Fibroblast of skin of left quadriceps (primary cell): ENCODE measurements at regions not wholly inside any gene's neighbourhood (a gene's known extent, or its start where the extent isn't known, plus 50 kb on each side); places are given as distances from the start of the nearest gene placed in this dataset.

Experiments used
- DNase-seq, 2 experiments: peaks; one replicate each; pipeline ENCODE4 v3.0.0-alpha.2; 2013; ENCODE audit warnings: low read depth in 2 of 2

DNA sequence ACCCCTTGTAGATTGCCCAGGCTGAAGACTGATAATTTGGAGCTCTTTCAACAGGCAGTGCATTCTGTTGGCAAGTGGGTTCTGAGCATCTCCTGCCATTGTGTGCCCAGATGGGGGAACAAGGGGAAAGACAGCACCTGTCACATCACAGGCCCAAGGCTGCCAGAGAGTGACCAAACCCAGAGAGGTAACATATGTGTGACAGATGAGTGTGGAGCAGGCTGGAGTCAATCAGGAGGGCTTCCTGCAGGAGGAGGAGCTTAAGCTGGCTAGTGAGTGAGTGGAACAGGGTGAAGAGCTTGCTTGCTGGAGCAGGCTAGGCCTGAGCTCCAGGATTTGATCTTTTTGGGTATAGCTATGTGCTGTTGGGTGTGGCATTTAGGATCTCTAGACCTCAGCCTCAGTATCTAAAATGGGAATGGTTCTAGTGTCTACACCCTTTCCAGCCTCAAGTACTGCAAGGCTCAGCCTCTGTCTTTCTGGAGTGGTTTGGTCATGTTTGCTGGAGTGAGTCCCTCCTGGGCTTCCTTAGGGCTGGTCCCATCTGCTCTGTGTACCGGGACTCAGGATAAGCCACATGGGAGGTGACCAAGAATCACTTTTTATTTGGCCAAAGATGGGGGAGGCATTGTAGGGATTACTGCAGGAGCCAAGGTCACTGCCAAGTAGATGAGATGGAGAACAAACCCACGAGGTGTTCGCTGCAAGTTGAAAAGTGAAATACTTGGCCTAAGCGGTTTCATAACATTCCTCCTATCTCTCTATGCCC lies 152.4 kb upstream of the TSHZ3 start:
- no peak for DNase-seq

DNA sequence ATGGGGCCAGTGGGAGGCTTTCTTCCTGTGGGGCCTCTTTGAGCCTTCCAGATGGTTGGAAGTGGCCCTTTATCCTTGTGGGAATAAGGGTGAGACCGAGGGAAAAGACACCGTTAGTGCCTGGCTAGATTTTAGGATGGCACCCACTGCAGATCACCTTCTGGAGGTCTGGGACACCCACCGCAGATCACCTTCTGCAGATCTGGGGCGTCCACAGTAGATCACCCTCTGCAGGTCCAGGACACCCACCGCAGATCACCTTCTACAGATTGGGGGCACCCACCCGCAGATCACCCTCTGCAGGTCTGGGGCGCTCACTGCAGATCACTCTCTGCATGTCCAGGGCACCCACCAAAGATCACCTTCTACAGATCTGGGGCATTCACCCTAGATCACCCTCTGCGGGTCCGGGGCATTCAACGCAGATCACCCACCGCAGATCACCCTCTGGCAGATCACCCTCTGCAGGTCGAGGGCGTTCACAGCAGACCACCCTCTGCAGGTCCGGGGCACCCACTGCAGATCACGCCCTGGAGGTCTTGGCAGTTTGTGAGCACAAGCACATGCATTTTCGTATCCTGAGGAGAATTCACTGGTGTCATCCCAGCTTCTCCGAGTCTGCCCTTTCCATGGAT lies 153.4 kb upstream of the TSHZ3 start:
- DNase-seq = no peak

DNA sequence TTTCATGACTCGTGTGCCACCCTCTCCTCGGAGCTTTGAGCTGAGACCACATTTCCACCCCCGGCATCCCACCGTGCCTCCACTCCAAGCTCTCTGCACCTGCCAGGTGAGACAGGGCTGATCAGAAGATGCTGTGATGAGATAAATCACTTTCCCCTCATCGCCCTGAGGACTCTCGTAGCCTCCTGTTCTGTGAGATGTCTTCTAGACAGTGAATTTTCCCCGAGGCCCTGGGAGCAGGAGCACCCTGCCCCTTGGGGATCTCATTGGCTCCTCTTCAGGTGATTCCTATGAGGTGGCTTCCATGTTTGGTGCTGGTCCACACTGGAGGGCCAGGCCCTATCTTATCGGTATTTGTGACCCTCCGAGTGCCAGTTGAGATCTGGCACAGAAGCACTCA lies 154.0 kb upstream of the TSHZ3 start:
- DNase-seq = no peak

- no peak for DNase-seq
Observed at GRCh38 chr19:31504221-31504620, 155.0 kb upstream of the TSHZ3 start.

- no peak for DNase-seq
Observed at GRCh38 chr19:31505596-31505910, 156.3 kb upstream of the TSHZ3 start.

DNA sequence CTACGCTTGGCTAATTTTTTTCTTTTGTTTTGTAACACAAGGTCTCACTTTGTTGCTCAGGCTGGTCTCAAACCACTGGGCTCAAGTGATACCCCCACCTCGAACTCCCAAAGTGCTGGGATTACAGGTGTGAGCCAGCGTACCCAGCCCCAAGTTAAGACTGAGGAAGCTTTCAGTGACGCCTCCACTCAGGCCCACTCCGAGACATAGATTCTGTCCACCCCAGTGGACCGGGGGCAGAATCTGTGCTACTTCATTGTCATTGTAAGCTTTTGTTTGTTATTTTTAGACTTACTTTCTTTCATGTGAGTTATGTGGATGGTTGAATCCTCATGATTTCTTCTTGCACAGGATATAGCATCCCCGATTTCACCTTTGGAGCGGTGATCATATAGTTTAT lies 156.9 kb upstream of the TSHZ3 start:
- no peak for DNase-seq

DNA sequence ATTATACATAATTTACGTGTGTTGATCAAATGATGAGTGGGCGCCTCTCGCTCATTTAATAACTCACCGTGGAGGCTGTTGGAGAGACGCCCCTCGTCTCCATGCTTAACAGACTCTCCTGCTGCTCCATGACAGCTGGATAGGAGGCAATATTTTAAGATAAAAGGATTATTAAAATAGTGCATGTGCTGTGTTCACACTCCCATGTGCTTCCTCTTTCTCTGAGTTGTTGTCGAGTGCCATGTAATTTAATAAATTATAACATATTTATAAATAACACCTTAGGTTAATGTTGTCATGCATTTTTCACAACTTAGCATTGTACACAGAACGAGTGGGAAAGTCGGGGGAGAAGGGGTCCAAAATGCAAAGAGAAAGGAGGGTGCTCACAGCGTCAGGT lies 161.4 kb upstream of the TSHZ3 start:
- DNase-seq = no peak

- no peak for DNase-seq
Observed at GRCh38 chr19:31511098-31511497, 161.9 kb upstream of the TSHZ3 start.

DNA sequence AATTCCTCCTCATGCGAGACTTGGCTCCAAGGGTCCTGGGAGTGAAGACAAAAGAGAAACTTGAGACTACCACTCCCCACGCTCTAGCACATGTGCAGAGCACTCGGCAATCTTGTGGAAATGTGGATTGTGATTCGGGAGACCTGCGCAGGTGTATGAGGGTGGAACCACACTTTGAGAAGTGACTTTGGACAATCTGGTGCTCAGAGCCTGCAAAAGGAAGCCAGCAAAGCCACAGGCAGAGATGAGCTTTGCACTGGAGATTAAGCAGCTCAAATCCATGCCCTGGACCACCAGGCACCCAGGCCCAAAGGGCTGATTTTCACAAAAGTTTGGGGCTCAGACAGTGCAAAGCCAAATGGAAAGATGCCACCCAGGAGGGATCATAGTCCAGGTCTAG lies 162.5 kb upstream of the TSHZ3 start:
- no peak for DNase-seq

GRCh38 chr19:31512181-31512970 lies 163.1 kb upstream of the TSHZ3 start:
- DNase-seq = no peak

- no peak for DNase-seq
Observed at GRCh38 chr19:31513841-31514240, 164.6 kb upstream of the TSHZ3 start.

- peak in 1 of 2 experiments; percentile 3 for DNase-seq
Observed at GRCh38 chr19:31515931-31516330, 166.7 kb upstream of the TSHZ3 start.

- DNase-seq = no peak
Observed at GRCh38 chr19:31516756-31517155, 167.5 kb upstream of the TSHZ3 start.

DNA sequence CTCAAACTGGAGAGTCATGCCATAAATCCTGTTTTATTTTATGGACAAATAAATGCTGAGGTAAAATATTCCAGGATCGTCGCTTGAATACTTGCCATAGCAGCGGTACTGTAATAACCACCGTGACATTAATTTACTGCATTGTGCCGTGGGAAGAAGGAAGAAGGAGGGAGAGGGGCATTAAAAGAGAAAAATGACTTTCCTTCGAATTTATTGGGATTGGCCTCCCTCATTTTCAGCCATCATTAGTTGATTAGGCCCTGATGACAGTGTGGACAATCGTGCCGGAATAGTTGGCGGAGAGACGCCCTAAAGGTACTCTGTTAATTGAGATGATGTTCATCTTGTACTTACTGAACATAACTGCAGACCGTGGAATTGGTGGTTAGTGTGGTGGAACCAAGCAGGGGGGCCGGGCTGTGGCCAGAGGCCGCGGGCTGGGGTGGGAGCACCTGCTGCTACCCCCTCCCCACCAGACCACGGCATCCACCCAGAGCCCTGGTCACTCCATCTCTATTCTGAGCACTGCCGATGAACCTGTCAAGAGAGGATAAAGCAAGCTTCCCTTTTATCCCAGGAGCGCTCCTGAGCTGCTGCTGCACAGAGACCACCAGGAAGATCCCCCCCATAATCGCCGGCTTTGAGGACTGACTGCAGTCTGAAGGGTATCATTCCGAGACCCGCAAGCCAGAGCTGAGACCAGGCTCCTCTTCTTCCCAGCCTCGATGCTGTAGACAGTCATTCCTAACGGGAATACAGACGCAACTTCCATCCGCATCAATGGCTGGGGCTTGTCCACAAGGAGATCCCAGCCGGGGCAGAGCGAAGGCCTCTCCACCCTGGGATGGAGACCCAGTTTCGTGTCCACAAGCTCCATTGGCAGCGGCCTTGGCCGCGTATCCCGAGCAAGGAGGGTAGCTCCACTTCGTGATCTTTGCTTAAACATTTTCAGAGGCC lies 168.3 kb upstream of the TSHZ3 start:
- no peak for DNase-seq

DNA sequence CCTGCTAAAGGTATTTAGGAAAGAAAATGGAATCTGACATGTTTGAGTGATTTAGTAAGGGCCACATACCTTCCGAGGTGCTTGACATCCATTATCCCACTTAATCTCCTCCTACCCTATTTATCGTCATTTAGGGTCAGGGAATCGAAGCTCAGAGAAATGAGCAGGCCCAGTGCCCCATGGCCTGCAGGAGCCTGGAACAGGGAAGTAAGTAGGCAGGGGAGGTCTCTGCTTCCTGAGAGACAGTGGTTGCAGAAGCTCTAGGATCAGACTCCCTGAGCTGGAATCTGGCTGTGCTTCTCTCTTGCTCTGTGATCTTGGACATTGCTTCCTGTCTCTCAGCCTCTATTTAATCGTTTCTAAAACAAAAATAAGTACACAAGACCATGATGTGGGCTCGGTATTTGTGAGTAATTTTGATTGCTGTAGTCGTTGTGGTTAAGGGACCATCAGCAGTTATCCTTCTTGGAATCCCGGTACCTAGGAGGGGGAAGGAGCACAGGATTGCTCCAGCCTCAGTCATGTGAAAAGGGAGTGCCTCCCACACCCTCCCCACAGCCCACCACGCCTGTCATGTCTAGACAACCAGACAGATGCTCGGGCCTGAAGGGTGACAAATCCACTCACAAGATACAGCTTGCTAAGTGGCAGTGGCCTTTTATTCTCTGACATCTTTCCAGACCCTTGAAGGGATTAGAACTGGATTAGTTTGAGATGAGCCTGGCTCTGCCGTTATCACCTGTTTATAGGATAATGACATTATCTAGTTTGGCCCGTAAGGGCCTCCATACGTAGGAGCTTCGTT lies 169.2 kb upstream of the TSHZ3 start:
- DNase-seq = no peak

GRCh38 chr19:31519256-31519655 lies 170.0 kb upstream of the TSHZ3 start:
- no peak for DNase-seq

DNA sequence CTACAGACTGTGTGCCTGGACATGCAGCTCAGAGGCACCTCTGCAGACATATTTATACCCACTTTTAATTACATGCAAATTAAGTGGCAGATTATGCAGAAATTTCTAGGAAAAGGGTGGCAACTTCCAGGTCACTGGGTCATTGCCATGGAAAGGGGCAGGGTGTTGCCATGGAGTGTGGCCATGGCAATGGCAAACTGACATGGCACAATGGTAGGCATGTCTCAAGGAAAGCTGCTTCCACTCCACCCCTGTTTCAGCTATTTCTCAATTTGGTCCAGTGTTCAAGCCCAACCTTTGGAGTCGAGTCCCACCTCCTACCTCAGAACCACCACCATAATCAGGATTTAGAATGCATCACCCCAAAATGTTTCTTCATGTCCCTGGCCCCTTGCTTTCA lies 170.7 kb upstream of the TSHZ3 start:
- DNase-seq = no peak

DNA sequence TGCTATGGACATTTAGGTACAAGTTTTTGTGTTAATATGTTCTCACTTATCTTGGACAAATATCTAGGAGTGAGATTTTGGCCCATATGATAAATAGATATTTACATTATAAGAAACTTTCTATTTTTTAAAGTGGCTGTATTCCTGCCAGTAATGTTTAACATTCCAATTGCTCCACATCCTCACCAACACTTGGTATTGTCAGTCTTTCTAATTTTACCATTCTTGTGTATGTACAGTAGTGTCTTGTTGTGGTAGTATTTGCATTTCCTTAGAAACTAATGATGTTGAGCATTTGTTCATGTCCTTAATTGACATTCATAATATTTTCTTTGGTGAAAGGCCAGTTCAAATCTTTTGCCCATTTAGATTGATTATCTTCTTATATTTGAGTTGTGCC lies 171.4 kb upstream of the TSHZ3 start:
- no peak for DNase-seq

- DNase-seq = no peak
Observed at GRCh38 chr19:31525610-31526147, 176.4 kb upstream of the TSHZ3 start.

DNA sequence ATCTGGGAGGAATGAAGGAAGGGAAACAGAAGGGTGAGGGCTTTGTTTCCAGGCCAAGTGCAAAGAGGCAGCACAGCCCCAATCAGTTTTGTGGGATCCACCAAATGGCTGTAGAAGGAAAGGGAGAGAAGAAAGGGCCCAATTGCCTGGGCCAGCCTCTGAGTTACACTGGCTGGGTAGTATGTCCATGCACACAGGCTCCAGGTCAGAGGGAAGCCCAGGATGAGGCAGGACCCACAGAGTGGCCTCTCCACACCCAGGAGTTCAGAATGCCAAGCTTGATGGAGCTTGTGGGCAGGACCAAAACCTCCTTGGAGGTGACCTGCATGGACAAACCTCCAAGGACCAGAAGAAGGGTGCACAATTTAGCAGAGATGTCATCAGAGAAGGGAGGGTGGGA lies 178.2 kb upstream of the TSHZ3 start:
- no peak for DNase-seq

DNA sequence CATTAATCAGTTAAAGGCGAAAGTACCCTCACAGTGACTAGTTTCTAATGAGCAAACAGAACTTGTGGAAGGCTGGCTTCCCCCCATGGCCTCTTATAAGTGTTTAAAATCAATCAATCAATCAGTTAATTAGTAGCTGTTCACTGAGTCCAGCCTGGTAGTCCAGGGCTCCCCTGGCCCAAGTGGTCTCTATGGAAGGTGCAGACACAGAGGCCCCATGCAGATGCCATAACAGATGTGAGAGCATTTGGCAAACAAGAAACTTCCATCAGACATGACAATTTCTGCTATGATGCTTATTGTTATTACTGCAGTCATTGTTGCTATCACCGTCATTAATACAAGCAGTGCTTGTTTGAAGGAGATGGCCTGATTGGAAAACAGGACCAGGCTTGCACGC lies 179.0 kb upstream of the TSHZ3 start:
- no peak for DNase-seq
